NCI-H2107 treated with DMSO at 0.1 percent for 48 hours (cell line): ENCODE measurements at regions not wholly inside any gene's neighbourhood (a gene's known extent, or its start where the extent isn't known, plus 50 kb on each side); places are given as distances from the start of the nearest gene placed in this dataset.
"Not testable (repeated sequence)": the region's sequence is repeated elsewhere in the genome, so short reads cannot be mapped to it uniquely, and the experiment has no call there.

Experiments
- DNase-seq: peaks from one replicate; lab custom pipeline; 2025; ENCODE audit not compliant: unreplicated experiment; lab: John Stamatoyannopoulos, UW

GRCh38 chr11:34756591-34756990, 135.7 kb downstream of the EHF start:
- no peak for DNase-seq

DNA sequence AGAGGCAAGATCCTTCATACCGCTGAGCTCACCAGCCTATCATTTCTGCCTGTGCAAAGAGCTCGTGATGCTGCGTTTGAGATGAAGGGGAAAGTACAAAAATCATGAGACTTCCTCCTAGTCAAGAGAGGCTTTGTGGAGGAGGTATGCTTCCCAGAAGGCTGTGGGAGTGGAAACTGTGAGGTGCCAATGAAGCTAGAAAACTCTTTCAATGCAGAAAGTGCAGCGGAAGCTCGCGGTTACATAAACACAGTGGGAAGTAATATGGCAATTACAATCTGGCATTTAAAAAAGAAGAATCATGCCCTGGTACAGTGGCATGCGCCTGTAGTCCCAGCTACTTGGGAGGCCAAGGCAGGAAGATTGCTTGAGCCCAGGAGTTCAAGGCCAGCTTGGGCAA, 134.8 kb downstream of the EHF start:
- DNase-seq = no peak

DNA sequence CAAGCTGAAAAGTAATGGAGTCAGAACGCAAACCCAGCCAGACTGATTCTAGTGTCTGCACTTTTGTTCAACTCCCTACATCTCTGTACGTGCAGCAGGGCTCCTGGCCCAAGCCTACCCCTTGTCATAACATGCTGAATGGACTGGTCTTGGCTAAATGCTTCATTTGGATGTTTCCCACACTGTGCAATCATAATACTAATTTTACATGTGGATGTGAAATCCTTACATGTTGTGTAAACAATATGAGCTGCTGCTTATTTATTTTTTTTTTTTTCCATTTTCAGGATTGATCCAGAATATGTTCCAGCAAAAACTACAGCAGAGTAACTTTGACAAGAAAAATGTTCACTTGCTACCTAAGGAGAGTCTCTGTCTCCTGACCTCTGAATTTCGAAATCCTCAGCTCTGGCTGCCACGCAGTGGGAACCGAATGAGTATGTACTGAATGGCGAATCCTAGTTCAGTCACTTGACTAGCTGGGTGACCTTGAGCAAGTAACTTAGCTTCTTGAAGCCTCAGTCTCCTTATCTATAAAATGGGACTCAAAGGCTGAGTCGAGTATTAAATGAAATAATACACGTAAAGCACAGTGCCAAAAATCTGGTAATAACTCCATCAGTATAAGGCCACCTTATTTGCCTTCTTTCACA, 133.4 kb downstream of the EHF start:
- DNase-seq = no peak

- no peak for DNase-seq
Observed at GRCh38 chr11:34750692-34751405, 130.0 kb downstream of the EHF start.

- no peak for DNase-seq
Observed at GRCh38 chr11:34749666-34750659, 129.1 kb downstream of the EHF start.

- DNase-seq = no peak
Observed at GRCh38 chr11:34748036-34748435, 127.1 kb downstream of the EHF start.

DNA sequence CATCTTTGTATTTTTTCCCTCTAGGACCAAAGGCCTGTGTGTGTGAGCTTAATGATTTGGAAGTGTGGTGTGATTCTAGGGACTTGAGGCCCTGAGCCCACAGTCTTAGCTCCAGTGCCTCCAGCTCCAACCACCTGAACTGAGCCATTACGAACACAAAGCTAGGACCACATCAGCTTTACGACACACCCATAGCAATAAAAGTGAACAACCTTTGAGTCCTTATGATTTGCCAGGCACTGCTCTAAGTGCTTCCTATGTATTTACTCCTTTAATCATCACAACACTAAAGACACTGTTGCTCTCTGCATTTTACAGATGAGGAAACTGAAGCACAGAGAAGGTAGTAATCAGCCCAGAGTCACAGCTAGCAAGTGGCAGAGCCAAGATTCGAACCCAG, 126.4 kb downstream of the EHF start:
- no peak for DNase-seq

DNA sequence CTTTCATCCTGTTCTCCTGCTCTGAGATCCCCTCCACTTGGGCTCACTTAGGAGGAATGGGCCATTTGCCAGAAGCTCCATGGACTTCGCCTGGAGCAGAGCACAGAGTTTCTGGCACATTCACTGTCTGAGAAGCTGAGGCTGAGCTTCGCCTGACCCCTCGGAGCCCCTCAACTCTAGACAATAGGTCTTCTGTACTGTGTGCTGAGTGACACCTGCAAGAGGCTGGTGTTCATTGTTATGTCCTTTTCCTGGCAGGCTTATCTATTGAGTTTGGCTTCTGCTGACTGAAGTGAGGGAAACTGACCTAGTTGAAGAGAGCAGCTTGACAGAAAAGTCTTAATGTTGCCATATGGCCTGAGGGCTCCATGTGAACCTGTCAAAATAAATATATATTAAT, 124.3 kb downstream of the EHF start:
- no peak for DNase-seq

DNA sequence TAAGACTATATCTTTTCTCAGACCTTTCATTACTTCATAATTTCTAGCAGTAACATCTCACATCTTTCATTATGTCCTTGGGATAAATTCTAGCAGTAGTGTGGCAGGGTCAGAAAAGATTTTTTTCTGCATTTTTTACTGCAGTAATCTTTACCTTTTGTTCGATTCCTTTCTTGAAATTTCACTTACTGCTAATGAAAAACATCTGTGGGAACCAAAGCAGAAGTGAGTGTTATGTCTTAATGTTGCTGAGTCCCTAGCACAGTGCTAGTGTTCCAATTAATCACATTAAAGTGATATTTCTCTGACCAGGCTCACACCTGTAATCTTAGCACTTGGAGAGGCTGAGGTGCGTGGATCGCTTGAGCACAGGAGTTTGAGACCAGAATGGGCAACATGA, 123.6 kb downstream of the EHF start:
- DNase-seq = no peak

DNA sequence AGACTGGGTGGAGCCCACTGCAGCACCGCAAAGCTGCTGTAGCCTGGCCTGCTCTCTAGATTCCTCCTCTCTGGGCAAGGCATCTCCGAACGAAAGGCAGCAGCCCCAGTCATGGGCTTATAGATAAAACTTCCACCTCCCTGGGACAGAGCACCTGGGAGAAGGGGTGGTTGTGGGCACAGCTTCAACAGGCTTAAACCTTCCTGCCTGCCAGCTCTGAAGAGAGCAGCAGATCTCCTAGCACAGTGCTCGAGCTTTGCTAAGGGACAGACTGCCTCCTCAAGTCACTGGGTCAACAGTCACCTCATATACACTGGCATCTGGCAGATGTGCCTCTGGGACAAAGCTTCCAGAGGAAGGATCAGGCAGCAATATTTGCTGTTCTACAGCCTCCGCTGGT, 117.3 kb downstream of the EHF start:
- DNase-seq = no peak

DNA sequence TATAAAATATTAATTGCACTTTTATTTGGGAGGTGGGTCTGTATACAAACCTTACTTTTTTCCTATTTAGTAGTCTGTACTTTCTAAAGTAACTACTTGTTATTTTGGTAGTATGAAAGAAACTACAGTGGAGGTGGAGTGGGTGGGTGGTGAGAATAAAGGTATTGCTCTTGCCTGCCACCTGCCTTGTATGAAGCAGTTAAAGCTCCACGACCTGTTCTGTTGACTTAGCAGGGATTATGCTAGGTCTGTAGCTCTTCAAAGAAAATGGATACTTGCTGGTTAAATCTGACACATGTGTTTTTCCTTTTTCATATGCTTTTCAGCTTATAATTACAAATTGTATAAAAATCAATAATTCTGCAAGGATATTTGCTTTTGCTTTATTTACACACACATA, 111.9 kb downstream of the EHF start:
- DNase-seq = peak; percentile 11

- no peak for DNase-seq
Observed at GRCh38 chr11:34731603-34732002, 110.7 kb downstream of the EHF start.

DNA sequence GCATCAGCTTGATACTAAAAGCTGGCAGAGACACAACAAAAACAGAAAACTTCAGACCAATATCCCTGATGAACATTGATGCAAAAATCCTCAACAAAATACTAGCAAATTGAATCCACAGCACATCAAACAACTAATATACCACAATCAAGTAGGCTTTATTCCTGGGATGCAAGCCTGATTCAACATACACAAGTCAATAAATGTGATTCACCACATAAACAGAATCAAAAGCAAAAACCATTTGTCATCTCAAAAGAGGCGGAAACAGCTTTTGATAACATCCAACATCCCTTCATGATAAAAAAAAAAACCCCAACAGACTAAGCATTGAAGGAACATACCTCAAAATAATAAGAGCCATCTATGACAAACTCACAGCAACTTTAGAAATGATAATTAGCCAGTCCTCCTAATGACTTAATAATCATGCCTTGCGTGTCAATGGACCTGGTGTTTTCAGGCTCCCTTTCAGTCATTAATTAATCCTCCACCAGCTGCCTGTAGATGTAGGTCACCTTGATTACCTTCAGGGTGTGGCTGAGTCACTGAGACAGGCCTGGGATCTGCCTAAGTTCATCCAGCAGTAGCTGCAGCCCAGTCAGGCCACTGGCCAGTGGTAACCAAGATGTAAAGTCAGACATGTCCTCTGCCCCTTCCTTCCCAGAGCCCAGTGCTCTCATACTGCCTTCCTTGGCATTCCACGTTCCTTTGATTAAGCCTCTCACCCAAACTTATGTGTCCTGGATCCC, 109.8 kb downstream of the EHF start:
- no peak for DNase-seq

GRCh38 chr11:34728609-34729008, 107.7 kb downstream of the EHF start:
- no peak for DNase-seq

DNA sequence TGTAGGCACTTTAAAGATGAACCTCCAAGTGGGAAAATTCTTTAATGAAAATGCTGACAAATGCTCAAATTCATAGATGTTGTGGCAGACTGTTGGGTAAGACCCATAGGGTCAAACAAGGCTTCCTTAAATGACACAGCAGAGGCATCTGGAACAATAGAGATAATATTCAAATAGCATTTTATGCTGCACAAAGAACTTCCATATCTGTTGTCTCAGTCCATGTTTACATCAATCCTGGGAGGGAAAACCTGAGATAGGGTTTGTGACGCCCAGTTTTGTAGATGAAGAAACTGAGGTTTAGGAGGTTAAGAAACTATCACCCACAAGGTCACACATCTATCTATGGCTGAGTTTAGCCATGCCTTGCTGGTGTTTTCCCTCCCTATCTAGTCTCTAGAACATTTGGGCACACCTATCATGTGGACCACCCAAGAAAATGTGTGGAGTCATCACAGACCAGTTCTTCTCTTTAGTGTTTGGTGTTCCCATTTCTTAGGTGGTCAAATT, 106.4 kb downstream of the EHF start:
- DNase-seq = no peak

- DNase-seq = no peak
Observed at GRCh38 chr11:34724973-34725372, 104.1 kb downstream of the EHF start.

- DNase-seq = no peak
Observed at GRCh38 chr11:34721646-34722045, 100.8 kb downstream of the EHF start.

DNA sequence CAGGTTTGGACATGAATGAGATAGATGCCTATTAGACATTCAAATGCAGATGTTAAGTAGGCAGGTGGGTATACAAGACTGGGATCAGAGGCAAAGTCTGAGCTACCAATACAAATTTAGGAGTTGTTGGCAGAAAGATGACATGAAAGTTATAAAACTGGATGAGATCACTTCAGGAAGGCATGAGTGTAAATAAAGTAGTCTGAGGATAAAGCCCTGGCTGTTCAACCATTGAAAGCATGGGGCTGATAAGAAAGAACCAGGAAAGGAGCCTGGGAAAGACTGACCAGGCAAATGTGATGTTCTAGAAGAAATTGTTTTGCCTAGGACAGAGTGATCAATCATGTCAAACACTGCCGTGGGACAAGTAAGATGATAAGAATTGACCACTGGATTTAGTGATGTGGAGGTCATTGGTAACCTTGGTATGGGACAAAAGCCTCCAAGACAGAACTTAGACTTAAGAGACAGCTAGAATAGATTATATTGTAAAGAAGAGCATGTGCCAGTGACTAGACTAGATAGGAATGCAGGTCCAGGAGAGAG, 98.5 kb downstream of the EHF start:
- DNase-seq = no peak

- not testable (repeated sequence) for DNase-seq
Observed at GRCh38 chr11:34713631-34714030, 92.7 kb downstream of the EHF start.
